NOMO-1 (cell line): ENCODE measurements at regions not wholly inside any gene's neighbourhood (a gene's known extent, or its start where the extent isn't known, plus 50 kb on each side); places are given as distances from the start of the nearest gene placed in this dataset.

Experiments
- DNase-seq, 2 experiments: peaks; one replicate each; lab custom pipeline; 2025; ENCODE audit not compliant: unreplicated experiment in 2 of 2; lab: John Stamatoyannopoulos, UW

DNA sequence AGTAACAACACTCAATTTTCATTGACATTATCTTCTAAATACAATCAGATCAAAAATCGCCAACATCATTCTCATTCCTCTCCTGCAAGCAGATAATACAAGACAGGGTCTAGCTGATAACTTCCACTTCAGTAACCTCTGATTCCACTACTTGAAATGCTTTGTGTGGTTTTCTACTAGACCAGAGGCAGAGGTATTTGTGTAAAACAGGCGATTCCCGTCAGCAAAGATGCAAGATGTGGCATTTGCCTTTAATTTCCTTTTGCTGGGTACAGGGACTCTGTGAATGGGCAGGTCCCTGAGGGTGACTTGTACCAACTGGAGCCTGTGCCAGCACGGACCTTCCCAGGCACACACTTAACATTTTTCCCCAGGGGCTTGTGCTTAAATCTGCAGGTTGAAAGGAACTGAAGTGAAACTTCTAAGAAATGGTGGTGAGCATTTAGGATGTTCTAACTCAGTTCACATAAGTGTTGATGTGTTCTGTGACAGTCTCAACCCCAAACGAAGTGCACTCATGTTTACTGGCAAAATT, 625.5 kb upstream of the WWC1 start:
- DNase-seq: no peak

DNA sequence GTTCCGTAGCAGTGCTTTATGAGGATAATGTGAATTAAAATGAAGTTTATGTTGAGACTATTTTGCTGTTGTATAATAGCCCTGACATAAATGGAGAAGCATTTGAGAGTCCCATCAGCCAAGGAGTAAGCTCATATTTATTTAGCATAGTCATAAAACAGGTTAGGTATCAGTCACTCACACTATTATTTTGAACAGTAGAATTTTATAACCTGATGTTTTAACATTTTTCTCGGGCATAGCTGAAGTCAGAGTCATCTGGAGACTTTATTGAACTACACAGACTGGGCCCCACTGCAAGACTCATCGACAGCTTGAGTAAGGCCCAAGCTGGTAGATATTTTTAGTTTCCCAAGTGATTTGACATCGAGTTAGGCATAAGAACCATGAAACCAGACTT, 620.3 kb upstream of the WWC1 start:
- DNase-seq: no peak

DNA sequence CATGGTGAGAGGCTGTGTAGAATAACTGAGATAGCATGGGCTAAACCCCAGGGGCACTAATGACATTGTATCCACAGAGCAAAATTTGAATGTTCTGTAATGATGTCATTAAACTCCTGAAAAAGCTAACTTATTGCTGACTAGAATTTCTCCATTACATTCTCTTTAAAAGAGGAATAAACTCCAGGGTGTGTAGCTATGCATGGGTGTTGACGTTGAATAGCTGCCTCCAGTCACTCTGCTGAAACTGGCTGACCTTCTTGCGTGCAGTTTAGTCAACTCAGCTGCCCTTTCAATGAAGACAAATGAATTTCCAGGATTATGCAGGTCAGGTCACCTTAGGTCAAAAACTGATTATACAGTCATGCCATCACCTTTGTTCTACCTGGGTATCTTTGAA, 617.5 kb upstream of the WWC1 start:
- no peak for DNase-seq

DNA sequence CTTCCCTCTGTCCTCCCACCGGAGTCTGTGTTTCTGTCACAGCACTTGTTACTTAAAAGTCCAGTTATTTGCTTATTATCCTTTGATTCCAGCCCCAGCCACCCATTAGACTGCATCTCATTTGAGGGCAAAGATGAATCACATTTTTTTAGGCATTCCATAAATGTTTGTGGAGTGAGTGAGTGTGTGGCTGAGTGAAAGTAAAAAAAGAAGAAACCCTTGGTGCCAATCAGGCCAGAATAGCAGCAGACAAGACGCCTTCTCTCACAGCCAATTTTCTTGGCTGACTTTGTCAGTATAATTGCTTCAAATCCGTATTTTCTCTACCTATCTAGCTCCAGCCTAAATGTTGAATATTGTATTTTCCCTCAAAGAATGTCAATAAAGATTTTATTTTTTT, 613.0 kb upstream of the WWC1 start:
- no peak for DNase-seq

DNA sequence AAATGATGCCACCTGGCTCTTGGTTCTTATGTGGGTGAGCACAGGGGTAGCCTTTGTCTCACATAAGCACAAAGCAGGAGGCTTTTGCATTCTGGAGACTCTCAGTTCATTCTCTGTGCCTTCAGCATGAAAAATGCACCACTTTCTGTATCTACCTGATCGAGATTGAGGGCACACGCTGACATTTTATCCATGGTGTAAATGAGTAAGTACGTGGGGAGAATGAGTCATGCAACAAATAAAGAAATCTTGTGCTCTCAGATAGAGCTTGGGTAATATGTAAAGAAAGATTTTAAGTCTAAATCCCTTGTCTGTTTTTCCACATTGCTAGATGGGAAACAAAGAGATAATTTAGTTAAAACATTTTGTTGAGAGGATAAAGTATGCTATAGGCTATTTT, 607.2 kb upstream of the WWC1 start:
- no peak for DNase-seq

DNA sequence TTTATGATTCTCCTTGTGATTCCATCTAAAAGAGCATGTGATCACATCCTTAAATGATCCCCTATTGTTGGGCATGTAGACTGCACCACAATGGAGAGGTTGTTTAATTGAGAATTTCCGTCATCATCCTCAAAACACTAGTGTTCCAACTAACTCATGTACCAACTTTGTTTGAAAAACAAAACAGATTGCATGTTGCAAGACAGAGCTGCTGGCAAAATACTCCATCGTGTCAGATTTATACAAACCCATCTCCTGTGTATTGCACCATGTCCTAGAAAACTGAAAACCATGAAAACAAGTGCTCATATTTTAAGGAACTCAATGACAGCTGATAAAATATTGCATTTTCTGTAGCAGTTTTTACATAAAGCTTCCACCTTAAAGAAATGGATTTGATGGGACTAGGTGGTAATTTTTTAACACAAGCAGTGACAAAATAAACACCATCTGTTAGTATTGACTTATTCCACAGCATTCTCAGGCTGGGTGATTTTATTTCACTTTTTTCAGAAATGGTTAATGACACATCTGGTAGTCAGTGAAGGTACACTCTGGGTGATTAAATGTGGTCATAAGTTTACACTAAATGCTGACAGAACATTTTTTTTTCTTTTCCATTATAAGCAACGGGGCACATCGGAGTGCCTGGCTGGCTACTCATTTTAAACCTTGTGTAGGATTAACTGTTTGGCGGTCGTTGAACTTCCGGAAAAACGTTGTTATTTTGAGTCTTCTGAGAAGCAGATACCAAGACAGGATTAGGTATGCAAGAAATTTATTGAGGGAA, 602.9 kb upstream of the WWC1 start:
- DNase-seq: no peak

DNA sequence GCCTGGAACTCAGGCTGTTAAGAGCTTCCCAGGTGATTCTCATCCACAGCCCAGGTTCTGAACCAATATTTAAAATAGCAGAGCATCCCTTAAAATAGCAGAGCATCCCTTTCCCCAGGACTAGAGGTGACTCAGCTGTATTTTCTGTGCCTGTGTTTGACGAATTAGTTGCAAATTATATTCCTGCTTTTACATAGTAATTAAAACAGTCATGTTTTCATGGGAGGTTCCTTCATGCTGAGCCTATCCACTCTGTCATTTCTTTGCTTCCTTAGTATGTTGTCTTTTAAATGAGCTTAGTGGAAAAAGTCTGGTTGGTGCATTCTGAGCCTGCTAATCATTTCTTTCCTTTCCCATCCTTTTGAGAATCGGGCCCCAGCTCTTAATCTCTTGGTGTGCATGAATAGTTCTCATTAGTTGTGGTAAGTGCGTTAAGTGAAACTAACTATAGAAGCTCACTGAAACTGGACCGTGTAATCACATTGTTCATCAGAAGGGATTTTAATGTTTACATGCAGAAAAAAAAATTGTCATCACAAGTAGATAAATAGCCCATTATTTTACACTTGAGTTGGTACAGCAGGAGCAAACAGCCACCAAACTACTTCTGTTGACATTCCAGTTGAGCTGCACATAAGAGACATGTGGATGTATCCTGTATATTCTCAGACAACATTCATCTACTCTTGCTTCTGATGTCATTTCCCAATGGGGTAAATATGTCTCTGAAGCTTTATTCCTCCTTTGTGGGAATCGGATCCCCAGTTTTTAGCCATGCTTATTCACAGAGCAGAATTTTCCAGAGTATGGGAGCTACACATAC, 596.9 kb upstream of the WWC1 start:
- DNase-seq: no peak

DNA sequence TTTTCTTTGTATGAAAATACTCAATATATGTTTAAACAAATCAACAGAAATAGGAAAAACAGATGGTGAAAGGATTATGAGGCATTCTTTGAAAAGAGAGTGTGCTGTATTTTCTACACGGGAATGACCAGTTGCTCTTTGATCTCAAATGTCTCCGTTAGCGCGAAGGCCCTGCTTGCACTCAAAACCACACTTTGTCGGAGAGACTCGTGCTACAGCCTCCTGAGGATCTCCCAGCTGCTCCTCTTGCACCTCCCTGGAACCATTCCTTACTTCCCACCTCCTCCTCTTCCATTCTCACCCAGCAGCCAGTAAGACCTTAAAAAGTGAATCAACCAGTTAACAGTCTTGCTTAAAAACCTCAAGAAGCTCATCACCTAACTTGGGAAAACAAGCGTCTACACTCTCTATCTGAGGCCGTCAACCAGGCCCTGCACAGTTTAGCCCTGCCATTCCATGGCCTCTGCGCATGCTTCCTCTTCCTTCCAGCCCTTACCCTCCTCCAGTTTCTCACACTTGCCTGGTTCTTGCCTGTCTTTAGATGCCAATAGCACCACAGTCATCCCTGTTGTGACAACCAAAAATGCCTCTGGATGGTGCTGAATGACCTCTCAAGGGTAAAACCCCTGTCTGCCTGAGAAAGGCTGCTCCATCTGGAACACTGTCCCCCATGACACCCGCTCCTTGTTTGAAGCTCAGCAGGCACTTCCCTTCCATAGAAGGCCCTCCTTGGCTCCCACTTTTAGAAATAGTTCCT, 594.7 kb upstream of the WWC1 start:
- no peak for DNase-seq

DNA sequence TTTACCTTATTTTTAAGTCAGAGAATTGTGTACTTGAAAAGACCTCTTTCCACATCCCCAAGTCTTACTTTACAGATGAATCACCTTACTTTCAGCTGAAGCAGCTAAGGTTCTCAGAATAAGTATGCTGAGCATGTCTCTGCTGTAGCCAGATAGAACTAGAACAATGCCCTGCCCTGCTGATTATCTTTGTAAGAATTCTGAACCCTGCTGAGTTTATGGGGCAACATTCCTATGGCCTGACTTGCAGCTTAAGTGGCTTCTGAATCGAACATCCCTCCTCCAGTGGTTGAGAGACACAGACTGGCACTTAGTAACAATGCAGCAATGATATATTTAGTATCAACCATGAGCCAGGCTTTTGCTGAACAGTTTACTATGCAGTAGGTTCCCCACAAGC, 592.0 kb upstream of the WWC1 start:
- DNase-seq: no peak

DNA sequence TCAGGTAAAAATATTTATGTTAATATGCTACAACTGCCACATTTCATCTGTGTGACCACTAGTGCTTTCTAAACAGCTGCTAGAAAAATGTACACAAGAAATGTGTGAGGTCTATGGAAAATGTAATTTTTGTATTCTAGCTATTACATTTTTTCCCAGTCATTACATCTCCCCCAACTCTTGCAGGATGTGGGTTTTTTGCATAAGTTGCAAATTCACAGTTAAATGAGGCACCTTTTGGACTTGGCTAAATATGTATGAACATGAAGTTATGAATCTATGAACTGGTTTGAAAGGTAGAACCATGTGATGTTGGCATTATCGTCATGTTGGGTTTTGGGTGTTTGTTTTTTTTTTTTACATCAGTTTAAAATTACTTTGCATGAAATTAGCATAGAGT, 590.4 kb upstream of the WWC1 start:
- DNase-seq: no peak

DNA sequence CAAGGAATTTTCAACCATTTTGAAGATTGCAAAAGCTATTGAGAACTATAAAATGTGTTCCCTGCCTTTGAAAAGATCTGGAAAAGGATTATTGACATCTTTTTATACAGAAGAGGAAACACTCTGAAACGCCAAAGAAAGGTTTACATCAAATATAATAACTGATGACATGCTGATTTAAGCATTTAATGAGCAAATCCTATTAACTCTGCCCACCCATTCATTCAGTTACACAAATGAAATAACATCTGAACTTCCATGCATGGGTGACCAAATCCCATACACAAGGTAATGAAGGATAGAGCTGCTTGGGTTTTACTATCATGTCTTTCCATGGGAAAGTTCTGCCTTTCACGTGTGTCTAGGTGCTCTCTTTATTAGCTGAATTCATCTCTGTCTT, 589.4 kb upstream of the WWC1 start:
- DNase-seq: no peak

DNA sequence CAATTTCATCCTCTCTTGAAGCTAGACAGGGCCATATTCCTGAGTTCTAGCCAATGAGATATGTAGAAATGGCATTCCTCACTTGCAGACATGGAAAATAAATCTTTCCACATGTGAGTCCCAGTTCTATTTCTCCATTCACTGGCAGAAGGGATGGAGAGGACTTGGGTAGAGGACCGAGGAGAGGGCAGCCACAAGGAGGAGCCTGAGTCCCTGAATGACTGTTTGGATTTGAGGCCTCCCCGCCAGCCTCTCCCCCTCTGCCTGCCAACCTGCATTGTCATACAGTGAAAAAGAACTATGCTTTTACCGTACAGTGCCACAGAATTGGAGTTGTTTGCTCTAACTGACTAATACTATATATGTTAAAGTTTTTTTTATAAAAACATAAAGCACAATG, 583.0 kb upstream of the WWC1 start:
- no peak for DNase-seq

DNA sequence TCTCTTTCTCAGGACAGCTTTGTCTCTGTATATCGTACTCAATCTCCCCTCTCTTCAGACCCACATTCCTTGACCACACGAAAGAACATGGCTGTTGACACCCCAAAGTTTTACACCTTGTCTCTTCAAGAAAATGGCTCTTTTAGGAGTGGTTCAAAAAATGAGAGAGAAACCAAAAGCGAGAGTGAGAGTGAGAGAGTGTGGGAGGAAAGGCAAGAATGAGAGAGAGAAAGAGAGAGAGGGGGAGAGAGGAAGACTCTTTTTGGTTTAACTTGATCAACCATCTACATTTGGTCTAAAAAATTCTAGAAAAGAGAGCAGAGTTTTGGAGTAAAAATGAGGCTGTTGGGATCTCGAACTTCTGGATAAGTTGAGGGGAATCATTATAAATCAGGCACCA, 581.8 kb upstream of the WWC1 start:
- no peak for DNase-seq

DNA sequence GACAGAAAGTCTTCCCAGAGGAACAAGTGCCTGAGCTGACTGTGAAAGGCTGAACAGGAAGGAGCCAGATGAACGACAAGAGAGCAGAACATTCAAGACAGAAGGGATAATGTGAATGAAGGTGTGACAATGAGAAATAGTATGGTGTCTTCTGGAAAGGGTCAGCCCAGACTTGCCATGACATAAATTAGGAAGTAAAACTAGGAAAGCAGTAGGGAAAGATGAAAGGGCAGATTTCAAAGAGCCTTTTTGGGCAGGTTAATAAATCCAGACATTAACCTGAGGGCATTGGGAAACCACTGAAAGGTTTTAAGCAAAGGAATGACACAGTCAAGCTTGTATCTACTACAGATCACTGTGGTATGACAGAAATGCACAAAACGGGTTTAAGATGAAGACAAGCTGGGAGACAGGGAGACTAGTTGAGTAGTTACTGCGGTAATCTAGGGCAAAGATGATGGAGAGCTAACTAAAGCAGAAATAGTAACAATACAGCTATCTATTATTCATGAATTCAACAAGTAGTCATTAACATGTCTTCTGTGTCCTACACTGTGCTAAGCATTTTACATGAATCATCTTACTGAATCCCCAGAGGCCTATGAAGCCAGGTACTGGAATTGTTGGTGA, 580.9 kb upstream of the WWC1 start:
- DNase-seq: no peak

DNA sequence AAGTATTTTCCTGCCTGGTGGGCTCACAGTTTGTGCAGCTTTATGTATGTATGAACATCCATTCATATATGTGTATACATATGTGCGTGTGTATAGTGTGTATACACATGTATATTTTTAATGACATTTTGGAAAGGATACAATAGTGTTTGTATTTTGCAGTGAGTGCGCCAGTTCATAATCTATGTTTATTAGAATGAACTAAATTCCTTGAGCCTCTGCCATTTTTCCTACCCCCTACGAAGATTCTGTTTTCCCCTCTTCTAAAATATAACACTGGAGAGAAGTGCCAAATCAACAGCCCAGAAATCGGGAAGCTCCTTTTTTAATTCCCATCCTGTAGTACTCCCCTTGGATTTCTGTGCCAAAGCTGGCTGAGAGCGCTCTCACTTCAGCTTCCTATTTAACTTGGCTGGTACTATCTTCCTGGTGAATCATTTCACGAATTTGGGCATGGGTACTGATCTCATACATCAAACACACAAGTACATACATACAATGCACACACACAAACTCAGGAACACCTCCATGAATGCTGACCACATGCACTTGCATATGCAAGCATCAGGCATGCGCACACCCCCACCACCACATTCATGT, 578.4 kb upstream of the WWC1 start:
- DNase-seq: no peak

DNA sequence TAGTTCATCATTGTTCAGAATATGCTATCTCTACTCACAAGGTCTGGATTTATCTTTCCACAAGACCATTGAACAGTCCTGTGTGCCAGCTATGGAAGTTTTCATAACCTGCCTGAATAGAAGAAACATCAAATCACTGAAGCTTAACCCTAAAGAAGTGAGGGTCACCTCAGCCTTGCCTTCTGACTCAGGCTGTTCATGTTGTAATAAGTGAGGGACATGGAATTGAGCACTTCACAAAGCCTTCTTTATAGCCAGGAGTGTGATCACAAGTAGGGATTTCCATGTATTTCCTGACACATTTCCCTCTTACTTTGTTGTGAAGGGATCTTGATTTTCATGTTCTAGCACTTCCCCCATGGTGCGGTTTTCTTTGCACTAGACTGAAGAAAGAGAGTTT, 577.5 kb upstream of the WWC1 start:
- no peak for DNase-seq

DNA sequence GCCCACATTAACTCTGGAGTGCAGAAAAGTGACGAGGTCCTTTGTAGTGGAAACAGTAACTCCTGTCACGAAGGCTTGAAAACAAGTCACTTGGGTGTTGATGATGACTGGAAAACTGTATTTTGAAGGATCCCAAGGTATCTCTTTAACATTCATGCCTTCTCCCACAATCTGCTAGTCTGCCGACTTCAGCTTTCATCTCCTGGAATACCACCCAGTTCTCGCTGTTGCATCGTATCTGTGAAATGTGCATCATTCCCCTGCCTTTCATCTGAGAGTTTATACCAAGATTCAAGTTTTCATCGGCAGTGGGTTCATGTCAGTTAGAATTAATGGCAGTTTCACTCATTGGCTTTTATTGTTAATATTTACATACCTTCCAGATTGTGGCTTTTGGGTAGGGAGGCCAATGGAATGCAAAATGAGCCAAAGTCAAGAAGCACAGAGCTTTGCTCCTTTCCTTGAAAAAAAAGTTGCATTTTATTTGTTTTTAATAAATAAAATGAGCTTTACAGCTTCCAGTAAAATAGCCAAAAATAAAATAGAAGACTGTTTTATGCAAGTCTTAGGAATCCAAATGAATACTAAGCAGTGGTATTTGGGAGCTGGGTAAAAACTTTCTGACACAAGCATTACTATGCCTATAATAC, 575.2 kb upstream of the WWC1 start:
- no peak for DNase-seq

DNA sequence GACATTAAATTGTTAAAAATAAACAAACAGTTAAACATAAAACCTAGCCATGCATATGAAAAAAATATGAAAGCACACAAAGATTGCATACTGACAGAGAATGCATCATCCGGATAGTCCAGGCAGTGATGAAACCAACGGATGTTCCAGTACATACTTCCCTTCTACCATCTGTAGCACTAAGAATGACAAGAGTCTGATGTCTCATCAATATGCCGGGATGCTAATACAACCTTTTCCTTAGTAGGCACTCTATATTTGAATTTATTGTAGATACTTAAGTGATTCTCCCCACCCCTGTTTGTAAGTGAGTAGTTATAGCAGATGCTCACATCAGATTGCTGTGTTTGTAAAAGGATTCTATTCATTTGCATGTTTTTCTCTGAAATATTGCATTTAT, 571.2 kb upstream of the WWC1 start:
- DNase-seq: no peak

DNA sequence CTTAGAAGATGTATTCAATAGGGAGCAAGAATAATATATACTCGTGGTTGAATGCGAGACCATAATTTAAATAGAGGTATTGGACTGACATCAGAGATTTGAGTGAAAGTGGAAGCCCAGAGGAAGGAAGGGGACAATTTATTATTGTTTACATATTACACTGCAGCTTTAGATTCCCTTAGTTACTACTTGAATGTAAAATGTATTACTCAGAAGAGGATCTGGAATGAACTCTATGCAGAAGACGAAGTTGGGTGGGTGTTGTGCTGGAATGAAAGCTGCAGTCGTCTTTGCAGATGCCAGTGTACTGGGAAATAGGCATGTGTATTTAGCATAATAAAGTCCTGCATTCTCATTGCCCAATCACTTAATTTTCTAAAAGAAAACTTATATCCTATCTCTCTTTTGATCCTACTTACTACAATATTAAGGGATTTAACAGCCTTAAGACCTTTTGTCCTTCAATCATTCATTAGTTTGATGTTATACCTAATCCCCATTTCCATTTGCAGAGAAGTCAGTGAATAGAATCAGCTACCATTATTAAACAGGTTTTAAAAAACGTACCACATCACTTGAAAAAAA, 570.7 kb upstream of the WWC1 start:
- DNase-seq: no peak
